Upper lobe of left lung (tissue), 6 donors: ENCODE measurements at regions not wholly inside any gene's neighbourhood (a gene's known extent, or its start where the extent isn't known, plus 50 kb on each side); places are given as distances from the start of the nearest gene placed in this dataset.

Experiments used
- ATAC-seq, 2 donors: fragments of 200-7000 bp; cut with Tn5 transposase; one replicate each; pipeline ENCODE4 v1.9.1; 2022; ENCODE audit warnings: mild to moderate bottlenecking in 2 of 2, moderate library complexity in 2 of 2; ENCODE audit not compliant: low FRiP score in 2 of 2
- DNase-seq, 2 donors: peaks; one replicate each; pipeline ENCODE4 v3.0.0-alpha.2; 2019 to 2020
- H3K27ac ChIP-seq, 4 donors: fragments of 200-600 bp; sonication (generic); one replicate each; pipeline ENCODE4 v1.5.1; 2016 to 2019
- H3K27me3 ChIP-seq, 4 donors: fragments of 200-600 bp; sonication (generic); one replicate each; pipeline ENCODE4 v1.5.1; 2017 to 2019
- H3K36me3 ChIP-seq, 4 donors: fragments of 200-600 bp; sonication (generic); one replicate each; pipeline ENCODE4 v1.5.1; 2016 to 2019
- H3K4me1 ChIP-seq, 4 donors: fragments of 200-600 bp; sonication (generic); one replicate each; pipeline ENCODE4 v1.5.1; 2018 to 2019
- H3K4me3 ChIP-seq, 4 donors: fragments of 200-600 bp; sonication (generic); one replicate each; pipeline ENCODE4 v1.5.1; 2017 to 2019; ENCODE audit warnings: mild to moderate bottlenecking in 2 of 4, moderate library complexity in 1 of 4
- H3K9me3 ChIP-seq, 4 donors: fragments of 200-600 bp; sonication (generic); one replicate each; pipeline ENCODE4 v1.5.1; 2018 to 2019
- EP300 ChIP-seq, 4 donors: sonication (generic); formaldehyde crosslinking; IDR thresholded peaks; one replicate each; pipeline ENCODE4 v1.5.1; 2017; ENCODE audit warnings: antibody characterized with exemption in 4 of 4, control low read depth in 2 of 4
- POLR2A ChIP-seq, 4 donors: fragments of 450-650 bp; IDR thresholded peaks; one replicate each; pipeline ENCODE4 v1.5.1; 2016 to 2017; ENCODE audit warnings: antibody characterized with exemption in 4 of 4, mild to moderate bottlenecking in 2 of 4
- POLR2AphosphoS5 ChIP-seq, 2 donors: sonication (generic); formaldehyde crosslinking; IDR thresholded peaks; one replicate each; pipeline ENCODE4 v1.5.1; 2017; ENCODE audit warnings: antibody characterized with exemption in 2 of 2
- WGBS, 2 donors: methylation state at CpG; one replicate each; pipeline ENCODE4 v1.1.5; 2017 to 2018; 5-methylcytosine and 5-hydroxymethylcytosine counted together
- TF ChIP-seq, protein P1 (sequence below), 6 experiments: fragments of 450-650 bp in 4 of 6; fragments of 200-600 bp in 2 of 6; sonication (generic) in 2 of 6; IDR thresholded peaks; one replicate each; pipeline ENCODE4 v1.5.1; 2016 to 2019; ENCODE audit warnings: antibody characterized with exemption in 6 of 6
- donor health status: DM: no; HTN: no; CAD: no; lungs with moderate emphysema.
- donor health status: DM: no; HTN: yes; CAD: no; lungs with severe emphysema.

DNA sequence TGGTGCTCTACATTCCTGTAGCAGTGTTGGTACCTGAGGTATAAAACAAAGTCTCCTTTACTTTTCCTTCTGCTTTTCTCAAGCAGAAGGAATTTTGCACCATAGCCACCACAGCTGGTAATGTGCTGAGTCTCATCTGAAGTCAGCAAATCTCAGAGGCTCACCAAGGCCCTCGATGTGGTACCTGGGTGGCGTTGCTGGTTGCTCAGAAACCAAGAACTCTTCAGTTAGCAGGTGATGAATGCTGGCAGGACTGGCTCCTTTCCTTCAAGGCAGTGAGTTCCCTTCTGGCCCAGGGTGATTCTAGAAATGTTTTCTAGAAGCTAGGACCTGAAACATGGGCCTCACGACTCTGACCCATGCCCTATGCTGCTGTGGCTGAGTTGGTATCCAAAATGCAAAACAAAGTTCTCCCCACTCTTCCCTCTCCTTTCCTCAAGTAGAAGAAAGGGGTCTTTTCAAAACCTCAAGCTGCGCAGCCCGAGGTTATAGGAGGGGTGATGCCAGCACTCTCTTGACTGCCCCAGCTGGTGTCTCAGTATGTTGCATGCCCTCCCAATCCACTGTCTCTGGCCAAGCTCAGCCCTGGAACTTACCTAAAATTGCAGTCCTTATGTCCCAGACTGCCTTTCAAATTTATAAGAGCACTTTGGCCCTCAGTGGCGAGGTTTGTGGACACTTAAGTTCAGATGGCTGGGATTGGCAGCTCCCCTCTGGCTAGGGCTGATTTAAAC, 592.3 kb downstream of the FRK start:
- TF ChIP-seq, protein P1, sequence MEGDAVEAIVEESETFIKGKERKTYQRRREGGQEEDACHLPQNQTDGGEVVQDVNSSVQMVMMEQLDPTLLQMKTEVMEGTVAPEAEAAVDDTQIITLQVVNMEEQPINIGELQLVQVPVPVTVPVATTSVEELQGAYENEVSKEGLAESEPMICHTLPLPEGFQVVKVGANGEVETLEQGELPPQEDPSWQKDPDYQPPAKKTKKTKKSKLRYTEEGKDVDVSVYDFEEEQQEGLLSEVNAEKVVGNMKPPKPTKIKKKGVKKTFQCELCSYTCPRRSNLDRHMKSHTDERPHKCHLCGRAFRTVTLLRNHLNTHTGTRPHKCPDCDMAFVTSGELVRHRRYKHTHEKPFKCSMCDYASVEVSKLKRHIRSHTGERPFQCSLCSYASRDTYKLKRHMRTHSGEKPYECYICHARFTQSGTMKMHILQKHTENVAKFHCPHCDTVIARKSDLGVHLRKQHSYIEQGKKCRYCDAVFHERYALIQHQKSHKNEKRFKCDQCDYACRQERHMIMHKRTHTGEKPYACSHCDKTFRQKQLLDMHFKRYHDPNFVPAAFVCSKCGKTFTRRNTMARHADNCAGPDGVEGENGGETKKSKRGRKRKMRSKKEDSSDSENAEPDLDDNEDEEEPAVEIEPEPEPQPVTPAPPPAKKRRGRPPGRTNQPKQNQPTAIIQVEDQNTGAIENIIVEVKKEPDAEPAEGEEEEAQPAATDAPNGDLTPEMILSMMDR (IDR thresholded peaks at IDR 0.05): no peak
- TF ChIP-seq POLR2A (IDR thresholded peaks at IDR 0.05) (no peak), POLR2AphosphoS5 (IDR thresholded peaks at IDR 0.05) (no peak), EP300 (IDR thresholded peaks at IDR 0.05) (no peak)
- Histone ChIP-seq H3K4me3 (no peak overlapping the region), H3K9me3 (no peaks in the 10 kb centered on the region), H3K36me3 (no peaks in the 10 kb centered on the region), H3K4me1 (no peaks in the 10 kb centered on the region), H3K27me3 (no peaks in the 10 kb centered on the region), H3K27ac (no peak overlapping the region)
- DNase-seq (no peak), ATAC-seq (no peak)
- 72 to 79% methylated on average over 6 of the region's 6 CpGs for WGBS, 2 donors

DNA sequence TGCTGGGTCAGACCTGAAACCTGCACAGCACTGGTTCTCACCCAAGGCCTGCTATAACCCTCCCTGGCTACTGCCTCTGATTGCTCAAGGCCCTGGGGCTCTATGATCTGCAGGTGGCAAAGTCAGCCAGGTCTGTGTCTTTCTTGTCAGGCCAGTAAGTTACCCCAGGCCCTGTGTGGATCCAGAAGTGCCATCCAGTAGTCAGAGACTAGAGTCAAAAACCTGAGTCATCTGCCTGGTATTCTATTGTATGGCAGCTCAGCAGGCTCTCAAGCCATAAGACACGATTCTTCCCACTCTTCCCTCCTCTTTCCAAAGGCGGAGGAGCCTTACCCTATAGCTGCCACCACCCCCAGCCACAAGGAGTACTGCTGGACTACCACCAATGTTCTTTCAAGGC, 593.0 kb downstream of the FRK start:
- no peak overlapping the region for H3K4me3 ChIP-seq
- no peaks in the 10 kb centered on the region for H3K4me1 ChIP-seq
- no peaks in the 10 kb centered on the region for H3K36me3 ChIP-seq
- WGBS, 2 donors: 79 to 93% methylated on average over 2 of the region's 2 CpGs
- H3K27ac ChIP-seq: no peak overlapping the region
- no peaks in the 10 kb centered on the region for H3K27me3 ChIP-seq
- peak in 1 of 2 donors; percentile 19 for ATAC-seq
- no peaks in the 10 kb centered on the region for H3K9me3 ChIP-seq
- TF ChIP-seq, protein P1 (IDR thresholded peaks at IDR 0.05): no peak
- TF ChIP-seq POLR2AphosphoS5 (IDR thresholded peaks at IDR 0.05): no peak
- TF ChIP-seq POLR2A (IDR thresholded peaks at IDR 0.05): no peak
- no peak for TF ChIP-seq EP300 (IDR thresholded peaks at IDR 0.05)
- no peak for DNase-seq

DNA sequence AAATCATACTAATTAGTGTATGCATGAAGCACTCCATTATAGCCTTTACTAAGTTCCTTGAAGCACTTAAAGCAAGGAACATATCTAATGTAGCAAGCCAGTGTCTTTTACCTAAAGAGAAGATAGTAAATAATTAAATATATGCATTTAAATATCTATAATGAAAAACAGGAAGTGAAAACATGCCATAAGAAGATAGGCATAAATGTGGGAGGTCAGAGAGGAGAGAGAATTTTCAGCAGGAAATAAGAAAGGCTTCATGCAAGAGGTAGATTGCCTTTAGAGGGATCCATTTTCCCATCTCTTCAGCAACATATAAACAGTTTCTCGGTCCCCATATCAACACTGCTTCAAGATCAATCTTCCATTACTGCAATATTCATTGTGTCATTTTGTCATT, 599.8 kb downstream of the FRK start:
- H3K4me3 ChIP-seq: no peak overlapping the region
- no peaks in the 10 kb centered on the region for H3K4me1 ChIP-seq
- TF ChIP-seq, protein P1 (IDR thresholded peaks at IDR 0.05): no peak
- TF ChIP-seq POLR2AphosphoS5 (IDR thresholded peaks at IDR 0.05) (no peak), EP300 (IDR thresholded peaks at IDR 0.05) (no peak), POLR2A (IDR thresholded peaks at IDR 0.05) (no peak)
- H3K36me3 ChIP-seq: no peaks in the 10 kb centered on the region
- DNase-seq (no peak), ATAC-seq (no peak)
- WGBS, 2 donors: 79 to 83% methylated on average over 1 of the region's 1 CpG
- H3K27me3 ChIP-seq: no peaks in the 10 kb centered on the region
- no peaks in the 10 kb centered on the region for H3K9me3 ChIP-seq
- H3K27ac ChIP-seq: no peak overlapping the region

DNA sequence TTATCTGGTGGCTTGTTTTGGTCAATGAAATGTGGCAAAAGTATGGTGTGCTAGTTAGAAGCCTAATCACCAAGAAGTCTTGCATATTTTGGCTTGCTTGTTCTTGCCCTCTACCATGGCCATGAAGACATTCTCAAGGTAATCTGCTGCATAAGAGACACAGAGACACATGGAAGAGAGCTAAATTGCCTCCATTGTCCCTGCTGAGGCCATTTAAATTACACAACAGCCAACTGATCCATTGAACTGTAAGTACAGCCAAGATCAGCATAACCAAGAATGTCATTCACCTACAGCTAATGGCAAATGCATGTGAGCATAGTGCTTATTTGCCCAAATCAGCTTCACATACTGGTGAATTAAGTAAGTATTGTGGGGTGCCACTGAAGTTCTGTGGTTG, 603.8 kb downstream of the FRK start:
- no peaks in the 10 kb centered on the region for H3K27me3 ChIP-seq
- no peaks in the 10 kb centered on the region for H3K9me3 ChIP-seq
- no peaks in the 10 kb centered on the region for H3K4me1 ChIP-seq
- DNase-seq (no peak), ATAC-seq (no peak)
- no peak overlapping the region for H3K27ac ChIP-seq
- no peak overlapping the region for H3K4me3 ChIP-seq
- H3K36me3 ChIP-seq: no peaks in the 10 kb centered on the region
- TF ChIP-seq, protein P1 (IDR thresholded peaks at IDR 0.05): no peak
- TF ChIP-seq POLR2A (IDR thresholded peaks at IDR 0.05) (no peak), EP300 (IDR thresholded peaks at IDR 0.05) (no peak), POLR2AphosphoS5 (IDR thresholded peaks at IDR 0.05) (no peak)

DNA sequence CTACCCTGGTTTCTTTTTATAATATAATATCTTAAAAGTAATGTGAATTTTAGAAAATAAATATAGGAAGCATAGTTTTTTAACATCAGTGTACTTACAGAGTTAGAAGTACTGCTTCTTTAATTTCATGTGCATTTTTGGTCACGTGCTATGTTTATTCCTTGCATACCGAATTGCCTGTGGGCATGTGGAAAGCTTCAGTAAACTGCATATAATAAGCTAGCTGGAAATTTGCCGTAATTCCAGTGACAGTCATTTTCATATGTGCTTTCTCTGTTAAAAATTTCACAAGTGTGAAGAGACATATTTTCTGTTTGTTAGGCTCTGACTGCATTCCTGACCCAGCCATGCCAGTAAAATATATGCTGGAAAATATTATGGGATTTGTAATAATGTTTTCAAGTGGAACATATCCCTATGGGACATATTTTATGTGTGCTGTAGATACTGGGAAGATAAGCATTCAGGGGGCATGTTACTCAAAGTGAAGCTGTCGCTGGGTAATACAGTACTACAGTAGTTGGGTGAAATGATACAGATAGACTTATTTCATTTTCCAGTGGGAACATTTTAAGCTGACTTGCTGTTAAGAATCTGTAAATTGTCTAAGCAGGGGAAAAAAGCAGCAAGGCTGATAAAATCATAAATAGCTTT, 616.7 kb downstream of the FRK start:
- DNase-seq (no peak), ATAC-seq (no peak)
- 66 to 75% methylated on average over 4 of the region's 4 CpGs for WGBS, 2 donors
- Histone ChIP-seq H3K27ac (no peak overlapping the region), H3K4me3 (no peak overlapping the region), H3K27me3 (no peaks in the 10 kb centered on the region), H3K9me3 (no peaks in the 10 kb centered on the region), H3K4me1 (no peaks in the 10 kb centered on the region), H3K36me3 (no peaks in the 10 kb centered on the region)
- TF ChIP-seq EP300 (IDR thresholded peaks at IDR 0.05): no peak
- no peak for TF ChIP-seq POLR2A (IDR thresholded peaks at IDR 0.05)
- TF ChIP-seq POLR2AphosphoS5 (IDR thresholded peaks at IDR 0.05): no peak
- TF ChIP-seq, protein P1 (IDR thresholded peaks at IDR 0.05): no peak
